ENCODE measurements at regions not wholly inside any gene's neighbourhood (a gene's known extent, or its start where the extent isn't known, plus 50 kb on each side); places are given as distances from the start of the nearest gene placed in this dataset.

- no peaks in the 10 kb centered on the region for H3K4me1 ChIP-seq (ENCODE audit: control insufficient read depth, extremely low read depth, insufficient read depth, low read length)
- dilution Hi-C loops (cut with MboI; ENCODE audit: extremely low pct_ligation_motif_present, low sequenced_read_pairs) (no loop called here), intact Hi-C loops (cut with micrococcal nuclease) (no loop called here)
- peaks cover 2 to 10% of the 10 kb centered on the region in 2 experiments for H3K27me3 ChIP-seq (ENCODE audit: control insufficient read depth in 2 of 2, insufficient read depth in 2 of 2, low read length in 2 of 2)
- BruUV-seq (replicated peaks), result no TSS peak
- H3K9ac ChIP-seq (replicated peaks; ENCODE audit: extremely low read depth, insufficient read depth, low read length), result no peak overlapping the region
- no peak overlapping the region for H3K27ac ChIP-seq (ENCODE audit: insufficient read depth, low read depth, low read length)
- ChIA-PET POLR2A (no interaction called here), CTCF (interaction anchor here (1.0 kb wide), 1 partner anchor 9 kb away, joined by 3 read pairs; no protein-coding TSS in a partner anchor)
- no peak for TF ChIP-seq MYC (IDR thresholded peaks at IDR 0.05; ENCODE audit: low read depth, low read length)
- TF ChIP-seq, protein P1, sequence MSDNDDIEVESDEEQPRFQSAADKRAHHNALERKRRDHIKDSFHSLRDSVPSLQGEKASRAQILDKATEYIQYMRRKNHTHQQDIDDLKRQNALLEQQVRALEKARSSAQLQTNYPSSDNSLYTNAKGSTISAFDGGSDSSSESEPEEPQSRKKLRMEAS (IDR thresholded peaks at IDR 0.05; ENCODE audit: insufficient read depth, insufficient read length), result no peak
- no peak for TF ChIP-seq CTCF (IDR thresholded peaks at IDR 0.05; ENCODE audit: extremely low read depth in 1 of 2, insufficient read depth in 1 of 2, low read depth in 1 of 2, low read length in 2 of 2)
- TF ChIP-seq POLR2A (IDR thresholded peaks at IDR 0.05; ENCODE audit: low read depth, low read length), result no peak
- no peak for TF ChIP-seq FOS (IDR thresholded peaks at IDR 0.05; ENCODE audit: borderline replicate concordance, insufficient read depth, low read length)
- TF ChIP-seq POLR2AphosphoS5 (IDR thresholded peaks at IDR 0.05; ENCODE audit: insufficient read depth, low read depth, low read length), result no peak
- TF ChIP-seq EZH2 (IDR thresholded peaks at IDR 0.05; ENCODE audit: borderline replicate concordance, low read depth, low read length, severe bottlenecking), result no peak
- no peak for TF ChIP-seq GATA2 (IDR thresholded peaks at IDR 0.05; ENCODE audit: insufficient read depth, insufficient read length, low read depth, low read length)
- no peak for TF ChIP-seq JUN (IDR thresholded peaks at IDR 0.05; ENCODE audit: borderline replicate concordance, insufficient read depth, insufficient read length, low read depth)
- no peak overlapping the region for H2AFZ ChIP-seq (ENCODE audit: low read depth, low read length)
- no peaks in the 10 kb centered on the region for H3K9me3 ChIP-seq (replicated peaks; ENCODE audit: control insufficient read depth, insufficient read depth, low read length)
- no peaks in the 10 kb centered on the region for H3K79me2 ChIP-seq (ENCODE audit: control insufficient read depth, insufficient read depth, low read length)
- no peak overlapping the region for H3K4me3 ChIP-seq (replicated peaks in 1 of 3; ENCODE audit: insufficient read depth in 1 of 3, low read depth in 1 of 3, low read length in 3 of 3)
- no peaks in the 10 kb centered on the region for H4K20me1 ChIP-seq (replicated peaks; ENCODE audit: control insufficient read depth, extremely low read depth, insufficient read depth, low read length)
- no peak for FAIRE-seq
- no peaks in the 10 kb centered on the region for H3K9me1 ChIP-seq (replicated peaks; ENCODE audit: control insufficient read depth, extremely low read depth, insufficient read depth, low read length)
- H3K4me2 ChIP-seq (ENCODE audit: insufficient read depth, low read length), result no peak overlapping the region
- no peaks in the 10 kb centered on the region for H3K36me3 ChIP-seq (ENCODE audit: control insufficient read depth in 2 of 2, extremely low read depth in 1 of 2, insufficient read depth in 2 of 2, low read length in 2 of 2)
- no peak for DNase-seq (ENCODE audit: low read depth, low spot score)
Measured at GRCh38 chr21:35831230-35831629, 229.1 kb downstream of the SETD4 start.

Data from endothelial cell of umbilical vein (primary cell).